B cell (primary cell): ENCODE measurements at regions not wholly inside any gene's neighbourhood (a gene's known extent, or its start where the extent isn't known, plus 50 kb on each side); places are given as distances from the start of the nearest gene placed in this dataset.

Experiments
- ATAC-seq: fragments of 200-7000 bp; cut with Tn5 transposase; one replicate; pipeline ENCODE4 v1.10.0; 2021; ENCODE audit warnings: low read depth, mild to moderate bottlenecking, moderate number of reproducible peaks, moderate library complexity
- CTCF ChIA-PET: fragments of 350-600 bp; sonication (Branson Sonifier 250); formaldehyde crosslinking; loops from one replicate; lab custom pipeline; 2021; ENCODE audit warnings: antibody characterized with exemption, inconsistent platforms; lab: Charles Lee
- POLR2A ChIA-PET: fragments of 350-600 bp; sonication (Branson Sonifier 250); formaldehyde crosslinking; loops from one replicate; lab custom pipeline; 2021; ENCODE audit warnings: antibody characterized with exemption; lab: Charles Lee
- DNase-seq: peaks from one replicate; pipeline ENCODE4 v3.0.0; 2013
- H2AFZ ChIP-seq: 2 replicates; pipeline ENCODE4 v1.6.1; 2012; ENCODE audit warnings: mild to moderate bottlenecking, low read depth, low read length; ENCODE audit not compliant: insufficient read depth, poor library complexity, severe bottlenecking
- H3K27ac ChIP-seq, 2 donors: 1 replicate in 1 of 2; 2 replicates in 1 of 2; pipeline ENCODE4 v1.5.1; 2012 to 2013; ENCODE audit warnings: low read length in 2 of 2, mild to moderate bottlenecking in 2 of 2, moderate library complexity in 1 of 2
- H3K27me3 ChIP-seq, 4 experiments: fragments of 200-600 bp in 1 of 4; sonication (generic) in 1 of 4; replicated peaks in 1 of 4; 1 replicate in 2 of 4; 2 replicates in 2 of 4; pipeline versions ENCODE4 v1.6.1 to v1.7.0; 2013 to 2016; ENCODE audit warnings: low read length in 3 of 4, mild to moderate bottlenecking in 2 of 4, mixed read lengths in 1 of 4, moderate library complexity in 1 of 4; ENCODE audit not compliant: insufficient read depth in 4 of 4, control insufficient read depth in 3 of 4; ENCODE audit errors: control extremely low read depth in 1 of 4
- H3K36me3 ChIP-seq, 2 experiments: replicated peaks in 1 of 2; 1 replicate in 1 of 2; 2 replicates in 1 of 2; pipeline versions ENCODE4 v1.6.1 to v1.7.1; 2013; ENCODE audit warnings: low read length in 1 of 2; ENCODE audit not compliant: insufficient read depth in 2 of 2, control insufficient read depth in 1 of 2; ENCODE audit errors: control extremely low read depth in 1 of 2, extremely low read depth in 1 of 2
- H3K4me1 ChIP-seq, 2 donors: fragments of 200-600 bp in 1 of 2; sonication (generic) in 1 of 2; 1 replicate in 1 of 2; 2 replicates in 1 of 2; pipeline versions ENCODE4 v1.5.1 to v1.6.1; 2013 to 2017; ENCODE audit warnings: low read length in 2 of 2; ENCODE audit not compliant: control insufficient read depth in 2 of 2, insufficient read depth in 2 of 2
- H3K4me2 ChIP-seq: replicated peaks from 2 replicates; pipeline ENCODE3; 2012; ENCODE audit warnings: mild to moderate bottlenecking, low read depth, low read length; ENCODE audit not compliant: poor library complexity, severe bottlenecking
- H3K4me3 ChIP-seq, 5 experiments: fragments of 200-600 bp in 1 of 5; sonication (generic) in 1 of 5; 1 replicate in 3 of 5; 2 replicates in 2 of 5; pipeline versions ENCODE4 v1.5.1 to v1.7.0; 2011 to 2016; ENCODE audit warnings: low read length in 4 of 5, mild to moderate bottlenecking in 4 of 5, low read depth in 2 of 5, control low read depth in 1 of 5, moderate library complexity in 1 of 5; ENCODE audit not compliant: insufficient read depth in 1 of 5; ENCODE audit errors: control extremely low read depth in 1 of 5, extremely low read depth in 1 of 5
- H3K79me2 ChIP-seq: fragments of 200-600 bp; sonication (generic); one replicate; pipeline ENCODE4 v1.6.0; 2016; ENCODE audit warnings: low read length; ENCODE audit not compliant: control insufficient read depth, insufficient read depth
- H3K9ac ChIP-seq: fragments of 200-600 bp; sonication (generic); 2 replicates; pipeline ENCODE4 v1.6.1; 2017; ENCODE audit warnings: mild to moderate bottlenecking, low read length, moderate library complexity
- H3K9me3 ChIP-seq, 3 donors: one replicate each; pipeline versions ENCODE4 v1.6.1 to v1.7.1; 2013; ENCODE audit warnings: low read length in 2 of 3; ENCODE audit not compliant: control insufficient read depth in 2 of 3, insufficient read depth in 1 of 3; ENCODE audit errors: control extremely low read depth in 1 of 3
- H4K20me1 ChIP-seq: 2 replicates; pipeline ENCODE4 v1.6.0; 2012; ENCODE audit warnings: mild to moderate bottlenecking, low read length; ENCODE audit not compliant: insufficient read depth, control insufficient read depth, poor library complexity, severe bottlenecking
- H3K27ac Mint-ChIP-seq: one replicate; pipeline ENCODE4 v1.8.0; 2021; ENCODE audit warnings: mixed read lengths
- H3K27me3 Mint-ChIP-seq: one replicate; pipeline ENCODE4 v1.8.0; 2021; ENCODE audit warnings: mixed read lengths
- H3K4me1 Mint-ChIP-seq: one replicate; pipeline ENCODE4 v1.8.0; 2021; ENCODE audit warnings: mixed read lengths
- H3K4me3 Mint-ChIP-seq: one replicate; pipeline ENCODE4 v1.8.0; 2021; ENCODE audit warnings: mixed read lengths
- H3K9me3 Mint-ChIP-seq: one replicate; pipeline ENCODE4 v1.8.0; 2022; ENCODE audit warnings: mixed read lengths; ENCODE audit not compliant: insufficient read depth
- EZH2 ChIP-seq: IDR thresholded peaks from 2 replicates; pipeline ENCODE4 v1.6.1; 2012; ENCODE audit warnings: borderline replicate concordance, low read depth, mild to moderate bottlenecking, moderate library complexity, low read length; ENCODE audit not compliant: insufficient read depth, poor library complexity, severe bottlenecking
- WGBS: methylation state at CpG from one replicate; pipeline ENCODE4 v1.1.5; 2013; ENCODE audit warnings: missing lambda C conversion rate; ENCODE audit not compliant: insufficient coverage; 5-methylcytosine and 5-hydroxymethylcytosine counted together
- intact Hi-C: fragments of 100-400 bp; cut with micrococcal nuclease; formaldehyde crosslinking; loops from one replicate; pipeline ENCODE4 v1.10.0; 2022
- TF ChIP-seq, protein P1 (sequence below): fragments of 200-600 bp; IDR thresholded peaks from one replicate; pipeline ENCODE4 v1.8.0; 2022; ENCODE audit warnings: antibody characterized with exemption, mild to moderate bottlenecking

DNA sequence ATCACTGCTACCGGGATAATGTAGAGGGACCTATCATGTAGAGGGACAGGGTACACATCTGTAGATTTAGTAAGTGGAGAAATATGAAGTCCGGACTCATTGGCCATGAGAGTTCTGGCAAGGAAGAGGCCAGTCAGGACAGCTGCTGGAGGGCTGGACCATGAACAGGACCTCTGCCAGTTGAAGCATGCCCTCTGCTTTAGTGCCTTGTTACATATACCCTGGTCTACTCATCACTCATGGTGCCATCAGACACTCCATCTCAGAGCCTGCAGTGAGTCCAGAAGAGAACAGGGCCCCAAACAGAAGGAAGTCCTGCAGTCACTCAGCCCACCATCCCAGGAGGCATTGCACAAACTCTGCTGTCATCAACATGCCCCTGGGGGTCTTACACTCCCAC, 54.7 kb upstream of the CA12 start:
- TF ChIP-seq, protein P1, sequence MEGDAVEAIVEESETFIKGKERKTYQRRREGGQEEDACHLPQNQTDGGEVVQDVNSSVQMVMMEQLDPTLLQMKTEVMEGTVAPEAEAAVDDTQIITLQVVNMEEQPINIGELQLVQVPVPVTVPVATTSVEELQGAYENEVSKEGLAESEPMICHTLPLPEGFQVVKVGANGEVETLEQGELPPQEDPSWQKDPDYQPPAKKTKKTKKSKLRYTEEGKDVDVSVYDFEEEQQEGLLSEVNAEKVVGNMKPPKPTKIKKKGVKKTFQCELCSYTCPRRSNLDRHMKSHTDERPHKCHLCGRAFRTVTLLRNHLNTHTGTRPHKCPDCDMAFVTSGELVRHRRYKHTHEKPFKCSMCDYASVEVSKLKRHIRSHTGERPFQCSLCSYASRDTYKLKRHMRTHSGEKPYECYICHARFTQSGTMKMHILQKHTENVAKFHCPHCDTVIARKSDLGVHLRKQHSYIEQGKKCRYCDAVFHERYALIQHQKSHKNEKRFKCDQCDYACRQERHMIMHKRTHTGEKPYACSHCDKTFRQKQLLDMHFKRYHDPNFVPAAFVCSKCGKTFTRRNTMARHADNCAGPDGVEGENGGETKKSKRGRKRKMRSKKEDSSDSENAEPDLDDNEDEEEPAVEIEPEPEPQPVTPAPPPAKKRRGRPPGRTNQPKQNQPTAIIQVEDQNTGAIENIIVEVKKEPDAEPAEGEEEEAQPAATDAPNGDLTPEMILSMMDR, result no peak
- TF ChIP-seq EZH2, result no peak
- ATAC-seq (no peak), DNase-seq (no peak)
- intact Hi-C loops, result no loop called here
- Histone ChIP-seq H3K4me1 (peaks cover 0 to 6% of the 10 kb centered on the region in 2 donors), H3K9ac (no peak overlapping the region), H3K4me3 (no peak overlapping the region), H2AFZ (peak overlapping the region; percentile 21), H3K27me3 (no peaks in the 10 kb centered on the region), H3K9me3 (no peaks in the 10 kb centered on the region), H3K27ac (no peak overlapping the region), H4K20me1 (no peaks in the 10 kb centered on the region), H3K36me3 (no peaks in the 10 kb centered on the region), H3K79me2 (no peaks in the 10 kb centered on the region), H3K4me2 (no peak overlapping the region)
- Mint-ChIP-seq H3K4me1 (peaks cover 2% of the 10 kb centered on the region), H3K4me3 (no peak overlapping the region), H3K27me3 (peaks cover 15% of the 10 kb centered on the region), H3K9me3 (no peaks in the 10 kb centered on the region), H3K27ac (no peak overlapping the region)
- ChIA-PET POLR2A (no interaction called here), CTCF (no interaction called here)
- WGBS, result 100% methylated on average over 1 of the region's 2 CpGs

GRCh38 chr15:63436872-63437375, 55.3 kb upstream of the CA12 start:
- H3K27ac Mint-ChIP-seq, result no peak overlapping the region

More at GRCh38 chr15:63436872-63437375, 55.3 kb upstream of the CA12 start:
- DNase-seq (no peak), ATAC-seq (no peak)
- Mint-ChIP-seq H3K4me1 (peaks cover 2% of the 10 kb centered on the region), H3K27me3 (peaks cover 12% of the 10 kb centered on the region), H3K4me3 (no peak overlapping the region), H3K9me3 (no peaks in the 10 kb centered on the region)
- Histone ChIP-seq H3K36me3 (no peaks in the 10 kb centered on the region), H3K9ac (no peak overlapping the region), H4K20me1 (no peaks in the 10 kb centered on the region), H3K4me2 (no peak overlapping the region), H3K4me1 (peaks cover 0 to 6% of the 10 kb centered on the region in 2 donors), H2AFZ (peak overlapping the region; percentile 21), H3K27ac (no peak overlapping the region), H3K9me3 (no peaks in the 10 kb centered on the region), H3K4me3 (no peak overlapping the region), H3K79me2 (no peaks in the 10 kb centered on the region), H3K27me3 (no peaks in the 10 kb centered on the region)
- ChIA-PET CTCF (interaction anchor here (1.5 kb wide), 1 partner anchor 173 kb away, joined by 3 read pairs; no protein-coding TSS in a partner anchor), POLR2A (no interaction called here)
- WGBS, result 34% methylated on average over 3 of the region's 3 CpGs
- intact Hi-C loops, result no loop called here
- TF ChIP-seq, protein P1, result no peak
- no peak for TF ChIP-seq EZH2
